ENCODE measurements at regions not wholly inside any gene's neighbourhood (a gene's known extent, or its start where the extent isn't known, plus 50 kb on each side); places are given as distances from the start of the nearest gene placed in this dataset.

- H3K27ac ChIP-seq (ENCODE audit: insufficient read length, low read depth, low read length): no peak overlapping the region
- no CpG with 5 or more reads among the region's 7 CpGs for WGBS (ENCODE audit: extremely low coverage, insufficient read length, low lambda C conversion rate)
- H4K91ac ChIP-seq (ENCODE audit: insufficient read length, low read depth, low read length): no peak overlapping the region
- no peak overlapping the region for H2BK12ac ChIP-seq (ENCODE audit: insufficient read length, low read depth, low read length)
- H3K23me2 ChIP-seq (ENCODE audit: insufficient read length, low read depth, low read length, poor library complexity, severe bottlenecking): no peaks in the 10 kb centered on the region
- no peak overlapping the region for H3K4me2 ChIP-seq (ENCODE audit: insufficient read depth, insufficient read length, low read length)
- DNase-seq: no peak
- no peaks in the 10 kb centered on the region for H3K79me1 ChIP-seq (ENCODE audit: insufficient read depth, low read depth, low read length, poor library complexity, severe bottlenecking)
- H3K9ac ChIP-seq (ENCODE audit: extremely low read depth, insufficient read length, low read length): no peak overlapping the region
- peaks cover 1 to 5% of the 10 kb centered on the region in 2 experiments; a peak in 4 of 5 replicates for H3K9me3 Mint-ChIP-seq
- H2BK5ac ChIP-seq (ENCODE audit: insufficient read length, low read length): no peak overlapping the region
- no peak overlapping the region for H2BK20ac ChIP-seq (ENCODE audit: low read depth, low read length, poor library complexity, severe bottlenecking)
- H3K36me3 Mint-ChIP-seq (ENCODE audit: insufficient read depth in 1 of 3, low read depth in 3 of 3): peaks cover 0 to 3% (median 1%) of the 10 kb centered on the region in 3 experiments; a peak in 3 of 7 replicates
- H3K79me2 ChIP-seq (ENCODE audit: insufficient read depth, low read length): no peaks in the 10 kb centered on the region
- H3K27ac Mint-ChIP-seq: no peak overlapping the region
- H3K4me1 ChIP-seq (ENCODE audit: insufficient read depth, low read length): no peaks in the 10 kb centered on the region
- H3T11ph ChIP-seq (ENCODE audit: low read length): no peak overlapping the region
- peaks cover 9% of the 10 kb centered on the region for H3K27me3 Mint-ChIP-seq (ENCODE audit: low read depth)
- H4K5ac ChIP-seq (ENCODE audit: insufficient read length, low read depth, low read length): no peak overlapping the region
- H2BK15ac ChIP-seq (ENCODE audit: low read depth, low read length): no peak overlapping the region
- H3K4me3 Mint-ChIP-seq: no peak overlapping the region
- no peaks in the 10 kb centered on the region for H3K9me3 ChIP-seq (ENCODE audit: control insufficient read depth, low read depth, low read length)
- H2AFZ ChIP-seq (ENCODE audit: low read length): no peak overlapping the region
- 0 out of 4 replicates have a peak, but pooled peaks cover 0 to 2% of the 10 kb centered on the region in 2 experiments for H3K4me1 Mint-ChIP-seq
- H2BK120ac ChIP-seq (ENCODE audit: low read depth, low read length, poor library complexity, severe bottlenecking): no peak overlapping the region
- H3K14ac ChIP-seq (ENCODE audit: insufficient read depth, low read length): no peak overlapping the region
- no peaks in the 10 kb centered on the region; the same call in 1 of the 2 replicates for H3K27me3 ChIP-seq (ENCODE audit: insufficient read depth, low read length)
- no peak overlapping the region for H3K4ac ChIP-seq (ENCODE audit: low read depth, low read length)
- H4K20me1 ChIP-seq (ENCODE audit: control insufficient read depth, insufficient read depth, insufficient read length): no peaks in the 10 kb centered on the region
- no peak overlapping the region for H3K18ac ChIP-seq (ENCODE audit: insufficient read length, low read depth, low read length)
- no peak overlapping the region for H3K56ac ChIP-seq (ENCODE audit: insufficient read length, low read depth, low read length)
- no peak for TF ChIP-seq CTCF (conservative IDR thresholded peaks at IDR 0.05)
- H3K23ac ChIP-seq (ENCODE audit: insufficient read length, low read depth, low read length): no peak overlapping the region
- no peak overlapping the region for H2AK5ac ChIP-seq (ENCODE audit: insufficient read length, low read length)
- no peak overlapping the region for H4K8ac ChIP-seq (replicated peaks; ENCODE audit: insufficient read length, low read depth, low read length)
Measured at GRCh38 chr19:29117926-29118325, 95.0 kb downstream of the UQCRFS1 start.
